K562 (cell line): ENCODE measurements at regions not wholly inside any gene's neighbourhood (a gene's known extent, or its start where the extent isn't known, plus 50 kb on each side); places are given as distances from the start of the nearest gene placed in this dataset.

ENCODE experiments used
- ATAC-seq: fragments of 200-7000 bp; cut with Tn5 transposase; 3 replicates; pipeline ENCODE4 v1.9.1; 2020; ENCODE audit warnings: moderate library complexity
- BruUV-seq: library from RNA; stranded (reverse); fragments of 400-500 nt; replicated peaks from 2 replicates; lab custom pipeline; 2021; lab: Mats Ljungman, UMichigan
- CTCF ChIA-PET: fragments of 300-600 bp; formaldehyde crosslinking; extraction: SDS; loops from one replicate; lab custom pipeline; 2021; ENCODE audit warnings: low intra/inter-chr PET ratio; lab: Yijun Ruan, JAX
- POLR2A ChIA-PET: fragments of 300-600, 350-650 bp; sonication (Branson Sonifier 250); formaldehyde crosslinking; extraction: SDS; loops from one replicate; lab custom pipeline; 2021; ENCODE audit warnings: antibody characterized with exemption, inconsistent platforms; lab: Yijun Ruan, JAX
- DNase-seq, 4 experiments: peaks; one replicate each; pipeline versions ENCODE4 v3.0.0 to v3.0.0-alpha.2; 2011 to 2018; ENCODE audit warnings: low spot score in 3 of 4, mixed read lengths in 3 of 4; ENCODE audit errors: extremely low read depth in 1 of 4
- FAIRE-seq: peaks from 2 replicates; lab custom pipeline; 2011; peaks lifted over from hg19 to GRCh38; lab: Jason Lieb, UNC
- H2AFZ ChIP-seq: 2 replicates; pipeline ENCODE4 v1.6.0; 2011; ENCODE audit warnings: low read depth, low read length, control low read depth, inconsistent platforms
- H3K27ac ChIP-seq: fragments of 200-600 bp; 3 replicates; pipeline ENCODE4 v1.8.0; 2011; ENCODE audit warnings: low read depth, mild to moderate bottlenecking, control low read depth, inconsistent platforms, low read length, moderate library complexity, mixed read lengths; ENCODE audit errors: extremely low read depth
- H3K27me3 ChIP-seq, 2 experiments: fragments of 300-600 bp in 1 of 2; 2 replicates in 1 of 2; 3 replicates in 1 of 2; pipeline versions ENCODE4 v1.6.0 to v1.8.0; 2011; ENCODE audit warnings: inconsistent platforms in 2 of 2, low read length in 2 of 2, mild to moderate bottlenecking in 1 of 2, mixed read lengths in 1 of 2, moderate library complexity in 1 of 2; ENCODE audit not compliant: control insufficient read depth in 2 of 2, insufficient read depth in 2 of 2
- H3K36me3 ChIP-seq: fragments of 300-600 bp; 3 replicates; pipeline ENCODE4 v1.8.0; 2011; ENCODE audit warnings: mild to moderate bottlenecking, low read length, inconsistent platforms; ENCODE audit not compliant: control insufficient read depth, insufficient read depth
- H3K4me1 ChIP-seq, 2 experiments: fragments of 200-600 bp in 1 of 2; replicated peaks in 1 of 2; 2 replicates in 1 of 2; 3 replicates in 1 of 2; pipeline versions ENCODE4 v1.5.1 to v1.8.0; 2011; ENCODE audit warnings: inconsistent platforms in 2 of 2, low read length in 2 of 2, mild to moderate bottlenecking in 1 of 2, mixed read lengths in 1 of 2, moderate library complexity in 1 of 2; ENCODE audit not compliant: control insufficient read depth in 2 of 2, insufficient read depth in 2 of 2
- H3K4me2 ChIP-seq: 2 replicates; pipeline ENCODE4 v1.6.1; 2011; ENCODE audit warnings: low read length, control low read depth, inconsistent platforms, mixed read lengths; ENCODE audit not compliant: insufficient read depth
- H3K4me3 ChIP-seq: fragments of 200-600 bp; sonication (generic), shearing (Covaris generic); 2 replicates; pipeline ENCODE4 v1.5.1; 2016; ENCODE audit warnings: control low read depth, inconsistent platforms
- H3K79me2 ChIP-seq: fragments of 200-600 bp; 3 replicates; pipeline ENCODE4 v1.8.0; 2011; ENCODE audit warnings: low read length, inconsistent platforms; ENCODE audit not compliant: control insufficient read depth, insufficient read depth
- H3K9ac ChIP-seq, 2 experiments: 2 replicates each; pipeline versions ENCODE4 v1.6.0 to v1.6.1; 2011; ENCODE audit warnings: low read depth in 2 of 2, low read length in 2 of 2, control low read depth in 1 of 2, inconsistent platforms in 1 of 2, mild to moderate bottlenecking in 1 of 2, mixed read lengths in 1 of 2; ENCODE audit not compliant: insufficient read depth in 1 of 2
- H3K9me1 ChIP-seq: one replicate; pipeline ENCODE4 v1.6.0; 2011; ENCODE audit warnings: inconsistent platforms, mild to moderate bottlenecking, low read length, moderate library complexity; ENCODE audit not compliant: control insufficient read depth, insufficient read depth
- H3K9me3 ChIP-seq: replicated peaks from 2 replicates; pipeline ENCODE4 v1.5.1; 2011; ENCODE audit warnings: low read depth, low read length, inconsistent platforms; ENCODE audit not compliant: control insufficient read depth, insufficient read depth
- H4K20me1 ChIP-seq: replicated peaks from 2 replicates; pipeline ENCODE4 v1.6.1; 2011; ENCODE audit warnings: low read length, inconsistent platforms, mixed read lengths; ENCODE audit not compliant: control insufficient read depth, insufficient read depth
- ASH1L ChIP-seq: fragments of 450-650 bp; IDR thresholded peaks from 2 replicates; pipeline ENCODE4 v1.6.1; 2018; ENCODE audit warnings: borderline replicate concordance, mild to moderate bottlenecking, low read depth; ENCODE audit not compliant: partially characterized antibody
- HMGN3 ChIP-seq: IDR thresholded peaks from 2 replicates; pipeline ENCODE4 v1.6.1; 2011; ENCODE audit warnings: borderline replicate concordance, low read depth, mild to moderate bottlenecking, mixed read lengths, low read length; ENCODE audit not compliant: insufficient read length; ENCODE audit errors: extremely low read depth
- NONO ChIP-seq, 2 experiments: fragments of 200-400 bp in 1 of 2; fragments of 450-650 bp in 1 of 2; formaldehyde crosslinking in 1 of 2; IDR thresholded peaks; 2 replicates each; pipeline ENCODE4 v1.6.1; 2017; ENCODE audit warnings: low read depth in 2 of 2, mild to moderate bottlenecking in 2 of 2, moderate library complexity in 2 of 2, low read length in 1 of 2
- PCBP2 ChIP-seq: fragments of 200-400 bp; formaldehyde crosslinking; IDR thresholded peaks from 2 replicates; pipeline ENCODE4 v1.6.1; 2018; ENCODE audit warnings: low read length, low read depth, mild to moderate bottlenecking, moderate library complexity; ENCODE audit not compliant: poor library complexity, severe bottlenecking
- PTBP1 ChIP-seq: fragments of 200-400 bp; formaldehyde crosslinking; IDR thresholded peaks from 2 replicates; pipeline ENCODE4 v1.6.1; 2017; ENCODE audit warnings: low read depth, low read length
- SAFB2 ChIP-seq: fragments of 200-400 bp; formaldehyde crosslinking; IDR thresholded peaks from 2 replicates; pipeline ENCODE4 v1.6.1; 2018; ENCODE audit warnings: borderline replicate concordance, low read length, low read depth, moderate library complexity; ENCODE audit not compliant: severe bottlenecking
- YBX1 ChIP-seq: fragments of 450-650 bp; IDR thresholded peaks from 2 replicates; pipeline ENCODE4 v1.7.1; 2016; ENCODE audit warnings: mild to moderate bottlenecking
- ZFX ChIP-seq: sonication (generic); formaldehyde crosslinking; IDR thresholded peaks from 2 replicates; pipeline ENCODE4 v1.8.0; 2022; ENCODE audit warnings: mild to moderate bottlenecking, missing genetic modification reagents, moderate library complexity
- ZNF584 ChIP-seq: fragments of 200-800 bp; sonication (Bioruptor generic); IDR thresholded peaks from 2 replicates; pipeline ENCODE4 v1.6.1; 2016; ENCODE audit warnings: low read depth, mild to moderate bottlenecking, missing genetic modification characterization, missing compliant biosample characterization
- ZNF696 ChIP-seq: fragments of 250-450 bp; sonication (Bioruptor Pico); conservative IDR thresholded peaks from 2 replicates; pipeline ENCODE4 v1.4.0; 2020; ENCODE audit warnings: mild to moderate bottlenecking, moderate library complexity
- WGBS: fragments of 100-300 bp; shearing (Covaris generic); methylation state at CpG from one replicate; pipeline ENCODE4 v1.1.6; 2016; ENCODE audit warnings: low coverage, mixed read lengths; ENCODE audit not compliant: insufficient coverage; ENCODE audit errors: missing lambda C conversion rate; 5-methylcytosine and 5-hydroxymethylcytosine counted together
- in situ Hi-C: fragments of 300-500 bp; cut with MboI; formaldehyde crosslinking; loops from 4 replicates; pipeline ENCODE4 v1.15.0; 2018; ENCODE audit warnings: inconsistent platforms, mixed read lengths
- intact Hi-C: fragments of 100-400 bp; cut with micrococcal nuclease; formaldehyde crosslinking; loops from 2 replicates; pipeline ENCODE4 v1.14.2; 2022

DNA sequence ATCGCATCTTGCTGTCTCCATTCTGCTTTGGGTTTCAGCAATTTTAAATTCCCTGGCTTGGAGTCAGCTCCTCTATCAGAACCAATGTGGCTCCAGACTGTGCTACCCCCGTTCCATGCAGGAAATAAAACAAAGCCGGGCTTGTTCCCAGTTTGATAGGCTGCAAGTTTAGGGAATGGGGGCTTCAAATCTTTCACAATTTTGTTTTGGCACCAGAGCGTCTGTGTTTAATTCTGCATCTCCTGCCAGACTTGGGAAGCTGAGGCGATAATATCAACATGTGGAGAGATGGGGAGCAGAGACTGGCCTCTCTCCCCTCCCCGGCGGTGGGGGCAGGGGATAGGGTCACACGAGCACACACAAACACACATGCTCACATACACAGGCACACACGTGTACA lies 305.9 kb downstream of the FGFR2 start:
- Histone ChIP-seq H3K36me3 (no peaks in the 10 kb centered on the region), H3K79me2 (no peaks in the 10 kb centered on the region), H3K4me1 (no peaks in the 10 kb centered on the region), H3K4me3 (no peak overlapping the region), H3K9me3 (no peaks in the 10 kb centered on the region), H3K27ac (no peak overlapping the region), H4K20me1 (no peaks in the 10 kb centered on the region), H2AFZ (no peak overlapping the region), H3K27me3 (peaks cover 0 to 5% of the 10 kb centered on the region in 2 experiments; a peak in 2 of 5 replicates), H3K9ac (no peak overlapping the region), H3K9me1 (no peaks in the 10 kb centered on the region), H3K4me2 (no peak overlapping the region)
- DNase-seq, result no peak
- in situ Hi-C loops, result no loop called here
- ChIA-PET CTCF (no interaction called here), POLR2A (interaction anchor here (0.6 kb wide), 1 partner anchor 120 kb away, joined by 3 read pairs; no protein-coding TSS in a partner anchor)
- TF ChIP-seq NONO (IDR thresholded peaks at IDR 0.05; ENCODE audit: low read depth in 2 of 2, low read length in 1 of 2) (no peak), ZNF584 (CRISPR knock-in tag) (no peak), SAFB2 (no peak), ASH1L (no peak), PTBP1 (no peak), HMGN3 (no peak), PCBP2 (no peak), YBX1 (no peak), ZNF696 (no peak), ZFX (CRISPR knock-in tag) (no peak)
- no peak for ATAC-seq
- 0% methylated on average over 4 of the region's 9 CpGs for WGBS
- no peak for FAIRE-seq
- no TSS peak for BruUV-seq
- intact Hi-C loops, result no loop called here
